HFF-Myc (cell line): ENCODE measurements at regions not wholly inside any gene's neighbourhood (a gene's known extent, or its start where the extent isn't known, plus 50 kb on each side); places are given as distances from the start of the nearest gene placed in this dataset.

ENCODE experiments used
- DNase-seq: peaks from one replicate; pipeline ENCODE4 v3.0.0-alpha.2; 2011; ENCODE audit warnings: low read depth; ENCODE audit errors: extremely low read depth
- H3K4me3 ChIP-seq: replicated peaks from 2 replicates; pipeline ENCODE4 v1.5.1; 2011; ENCODE audit warnings: low read depth, mild to moderate bottlenecking, control low read depth, low read length
- CTCF ChIP-seq: IDR thresholded peaks from 2 replicates; pipeline ENCODE4 v1.5.1; 2012; ENCODE audit warnings: mild to moderate bottlenecking, low read depth, low read length, control low read depth; ENCODE audit errors: missing control alignments

GRCh38 chr16:60922920-60923319 lies 1113.3 kb downstream of the CDH8 start:
- DNase-seq: no peak
- no peak for TF ChIP-seq CTCF
- no peak overlapping the region for H3K4me3 ChIP-seq

- H3K4me3 ChIP-seq: no peak overlapping the region
- DNase-seq: no peak
- TF ChIP-seq CTCF: no peak
Observed at GRCh38 chr16:60914334-60914733, 1121.9 kb downstream of the CDH8 start.

GRCh38 chr16:60907645-60908044 lies 1128.6 kb downstream of the CDH8 start:
- TF ChIP-seq CTCF: no peak
- H3K4me3 ChIP-seq: no peak overlapping the region
- no peak for DNase-seq

GRCh38 chr16:60905811-60906210 lies 1130.4 kb downstream of the CDH8 start:
- no peak for DNase-seq
- TF ChIP-seq CTCF: no peak
- no peak overlapping the region for H3K4me3 ChIP-seq

GRCh38 chr16:60902114-60902513 lies 1134.1 kb downstream of the CDH8 start:
- no peak for TF ChIP-seq CTCF

GRCh38 chr16:60882816-60883215 lies 1153.4 kb downstream of the CDH8 start:
- H3K4me3 ChIP-seq: no peak overlapping the region
- no peak for DNase-seq
- TF ChIP-seq CTCF: no peak

More at GRCh38 chr16:60902114-60902513, 1134.1 kb downstream of the CDH8 start:
- DNase-seq: no peak
- H3K4me3 ChIP-seq: no peak overlapping the region

GRCh38 chr16:60852635-60853034 lies 1183.6 kb downstream of the CDH8 start:
- no peak for DNase-seq
- no peak overlapping the region for H3K4me3 ChIP-seq
- no peak for TF ChIP-seq CTCF
